ENCODE measurements at regions not wholly inside any gene's neighbourhood (a gene's known extent, or its start where the extent isn't known, plus 50 kb on each side); places are given as distances from the start of the nearest gene placed in this dataset.

- no peak overlapping the region for H3K27ac ChIP-seq
- TF ChIP-seq ZFX (IDR thresholded peaks at IDR 0.05; ENCODE audit: borderline replicate concordance) = no peak
- TF ChIP-seq, protein P1, sequence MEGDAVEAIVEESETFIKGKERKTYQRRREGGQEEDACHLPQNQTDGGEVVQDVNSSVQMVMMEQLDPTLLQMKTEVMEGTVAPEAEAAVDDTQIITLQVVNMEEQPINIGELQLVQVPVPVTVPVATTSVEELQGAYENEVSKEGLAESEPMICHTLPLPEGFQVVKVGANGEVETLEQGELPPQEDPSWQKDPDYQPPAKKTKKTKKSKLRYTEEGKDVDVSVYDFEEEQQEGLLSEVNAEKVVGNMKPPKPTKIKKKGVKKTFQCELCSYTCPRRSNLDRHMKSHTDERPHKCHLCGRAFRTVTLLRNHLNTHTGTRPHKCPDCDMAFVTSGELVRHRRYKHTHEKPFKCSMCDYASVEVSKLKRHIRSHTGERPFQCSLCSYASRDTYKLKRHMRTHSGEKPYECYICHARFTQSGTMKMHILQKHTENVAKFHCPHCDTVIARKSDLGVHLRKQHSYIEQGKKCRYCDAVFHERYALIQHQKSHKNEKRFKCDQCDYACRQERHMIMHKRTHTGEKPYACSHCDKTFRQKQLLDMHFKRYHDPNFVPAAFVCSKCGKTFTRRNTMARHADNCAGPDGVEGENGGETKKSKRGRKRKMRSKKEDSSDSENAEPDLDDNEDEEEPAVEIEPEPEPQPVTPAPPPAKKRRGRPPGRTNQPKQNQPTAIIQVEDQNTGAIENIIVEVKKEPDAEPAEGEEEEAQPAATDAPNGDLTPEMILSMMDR (IDR thresholded peaks at IDR 0.05) = no peak
These were observed 170.1 kb downstream of the OTUD1 start for GRCh38 chr10:23608926-23609325.

GRCh38 chr10:23610626-23611307, 171.9 kb downstream of the OTUD1 start:
- no peak for TF ChIP-seq ZFX (IDR thresholded peaks at IDR 0.05; ENCODE audit: borderline replicate concordance)
- TF ChIP-seq, protein P1 (IDR thresholded peaks at IDR 0.05) = no peak
- no peak overlapping the region for H3K27ac ChIP-seq

DNA sequence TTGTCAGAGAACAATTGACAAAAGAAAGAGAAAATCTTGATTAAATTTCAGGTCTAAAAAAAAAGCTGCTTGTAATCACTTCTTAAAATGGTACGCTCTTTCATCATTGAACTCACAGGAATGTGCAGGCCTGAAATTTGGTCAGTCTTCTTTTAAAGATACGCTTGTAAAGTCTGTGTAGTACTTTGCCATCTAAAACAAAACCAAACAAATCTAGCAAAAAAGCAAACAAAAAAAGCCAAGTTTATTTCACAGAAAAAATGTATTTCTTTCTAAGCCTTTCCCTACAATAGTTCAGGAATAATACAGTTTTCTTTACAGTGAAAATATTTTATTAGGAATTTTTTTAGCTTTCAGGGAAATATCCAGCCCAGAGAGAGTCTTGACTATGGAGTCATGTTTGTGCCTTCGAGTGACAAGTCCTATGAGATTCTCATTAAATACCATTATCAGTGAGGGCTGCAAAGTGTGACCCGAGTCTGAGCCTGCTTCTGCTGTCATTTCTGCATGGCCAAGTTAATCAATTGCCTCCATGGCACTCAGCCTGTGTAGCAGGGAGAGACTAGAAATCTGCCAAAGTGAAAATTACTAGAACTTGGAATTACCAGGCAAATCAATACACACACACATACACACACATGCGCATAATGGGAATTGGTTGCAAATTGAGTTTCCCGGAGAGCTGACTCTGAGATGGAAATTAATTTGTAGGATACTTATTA, 172.6 kb downstream of the OTUD1 start:
- H3K27ac ChIP-seq = no peak overlapping the region
- TF ChIP-seq, protein P1 (IDR thresholded peaks at IDR 0.05) = no peak
- TF ChIP-seq ZFX (IDR thresholded peaks at IDR 0.05; ENCODE audit: borderline replicate concordance) = no peak

GRCh38 chr10:23613900-23614299, 175.0 kb downstream of the OTUD1 start:
- no peak overlapping the region for H3K27ac ChIP-seq
- no peak for TF ChIP-seq ZFX (IDR thresholded peaks at IDR 0.05; ENCODE audit: borderline replicate concordance)
- TF ChIP-seq, protein P1 (IDR thresholded peaks at IDR 0.05) = no peak

DNA sequence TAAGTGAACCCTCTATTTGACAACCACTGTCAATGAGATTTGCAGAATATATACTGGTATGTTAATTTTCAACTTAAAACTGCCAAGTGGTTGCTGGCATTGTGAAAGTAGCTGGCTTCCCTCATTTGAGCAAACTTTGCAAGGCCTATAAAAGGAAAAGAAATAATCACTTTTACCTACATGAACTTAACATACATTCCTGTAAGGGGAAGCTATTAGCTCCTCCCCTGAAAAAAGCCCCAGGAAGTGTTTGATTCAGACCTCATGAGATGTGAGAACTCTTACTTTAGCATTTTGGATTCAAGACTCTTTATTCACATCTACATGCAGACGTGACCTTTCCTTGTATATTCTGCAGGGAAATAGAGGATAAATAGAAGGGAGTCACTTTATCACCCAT, 175.6 kb downstream of the OTUD1 start:
- no peak for TF ChIP-seq ZFX (IDR thresholded peaks at IDR 0.05; ENCODE audit: borderline replicate concordance)
- TF ChIP-seq, protein P1 (IDR thresholded peaks at IDR 0.05) = no peak
- no peak overlapping the region for H3K27ac ChIP-seq

DNA sequence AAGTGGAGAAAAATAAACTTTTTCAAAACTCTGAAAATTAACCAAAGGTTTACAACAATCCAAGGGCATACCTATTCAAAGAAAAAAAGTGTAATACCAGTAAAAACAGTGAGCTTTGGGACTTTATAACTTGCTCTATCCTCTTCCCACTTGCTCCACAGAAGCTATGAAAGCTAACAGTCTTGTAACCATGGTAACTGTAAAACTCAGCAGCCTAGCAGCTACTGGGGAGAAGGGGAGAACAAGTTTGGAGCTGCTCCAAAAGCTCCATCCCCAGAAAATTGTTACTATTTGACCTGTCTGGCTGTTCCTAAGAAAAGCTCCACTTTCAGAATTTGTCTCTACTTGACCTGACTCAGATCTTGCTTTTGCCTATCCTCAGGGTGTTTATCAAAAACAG, 191.5 kb downstream of the OTUD1 start:
- H3K27ac ChIP-seq = no peak overlapping the region
- TF ChIP-seq ZFX (IDR thresholded peaks at IDR 0.05; ENCODE audit: borderline replicate concordance) = no peak

- TF ChIP-seq, protein P1 (IDR thresholded peaks at IDR 0.05) = no peak
- no peak for TF ChIP-seq ZFX (IDR thresholded peaks at IDR 0.05; ENCODE audit: borderline replicate concordance)
- no peak overlapping the region for H3K27ac ChIP-seq
These were observed 192.0 kb downstream of the OTUD1 start for GRCh38 chr10:23630885-23631284.

Measured in 22Rv1 (cell line).